ENCODE measurements at regions not wholly inside any gene's neighbourhood (a gene's known extent, or its start where the extent isn't known, plus 50 kb on each side); places are given as distances from the start of the nearest gene placed in this dataset.

DNA sequence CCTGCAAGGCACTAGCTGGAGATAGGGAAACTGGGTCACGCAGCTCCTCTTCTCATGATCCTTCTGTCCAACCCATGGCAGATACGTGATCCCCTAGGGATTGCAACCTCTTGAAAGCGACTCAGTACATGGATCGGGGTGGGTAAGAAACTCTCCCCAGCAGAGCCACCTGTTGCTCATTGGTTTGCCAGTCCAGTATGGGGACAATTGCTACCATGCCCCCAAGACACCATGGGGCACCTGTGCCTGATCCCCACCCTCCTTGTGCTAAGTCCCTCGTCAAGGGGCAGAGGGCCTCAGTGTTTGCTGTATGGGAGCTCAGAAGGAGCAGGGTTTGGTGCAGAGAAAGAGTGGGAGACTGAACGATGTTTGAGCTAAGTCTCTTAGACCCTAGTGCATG, 500.9 kb downstream of the ENC1 start:
- no peak for DNase-seq

DNA sequence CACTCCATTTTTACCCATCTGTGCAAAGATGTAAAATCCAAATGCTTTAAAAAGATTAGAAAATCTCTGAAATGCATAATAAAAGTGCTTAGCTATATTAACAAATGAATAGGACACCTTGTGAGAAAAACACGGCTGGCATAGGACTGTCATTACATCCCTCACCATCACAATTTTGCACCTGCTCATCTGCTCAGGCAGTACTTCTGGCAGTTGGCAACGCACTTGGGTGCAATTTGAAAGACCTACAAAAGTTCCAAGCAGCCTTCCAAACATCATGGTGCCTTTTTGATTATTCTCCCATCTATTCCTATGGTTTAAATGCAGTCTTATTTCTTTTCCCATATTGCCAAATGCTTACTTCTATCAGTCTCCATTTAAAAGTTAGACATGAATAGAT, 501.8 kb downstream of the ENC1 start:
- DNase-seq, result no peak

DNA sequence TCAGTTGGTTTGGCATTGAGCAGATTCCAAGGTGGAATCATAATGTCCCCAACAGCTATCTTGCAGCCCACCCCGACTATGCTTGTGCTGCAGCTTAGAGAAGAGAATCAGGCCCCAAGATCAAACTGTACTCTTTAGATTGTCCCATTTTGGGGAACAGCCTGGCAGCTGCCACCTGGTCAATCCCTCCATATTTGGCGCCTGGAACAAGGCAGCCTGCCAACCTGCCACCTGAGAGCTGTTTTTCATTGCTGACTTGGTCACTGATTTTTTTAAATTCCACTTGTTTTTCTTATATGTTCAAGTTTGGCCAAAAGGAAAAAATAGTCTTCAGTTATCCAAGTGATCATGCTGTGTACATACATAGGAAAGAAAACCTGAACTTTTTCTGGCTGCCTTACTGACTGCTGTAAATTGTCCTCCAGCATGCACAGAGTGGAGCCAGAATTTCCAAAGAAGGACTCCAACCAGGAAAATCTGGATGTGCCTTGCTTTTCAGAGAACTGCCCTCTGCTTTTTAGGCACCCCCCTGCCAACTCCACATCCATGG, 504.2 kb downstream of the ENC1 start:
- DNase-seq, result no peak

DNA sequence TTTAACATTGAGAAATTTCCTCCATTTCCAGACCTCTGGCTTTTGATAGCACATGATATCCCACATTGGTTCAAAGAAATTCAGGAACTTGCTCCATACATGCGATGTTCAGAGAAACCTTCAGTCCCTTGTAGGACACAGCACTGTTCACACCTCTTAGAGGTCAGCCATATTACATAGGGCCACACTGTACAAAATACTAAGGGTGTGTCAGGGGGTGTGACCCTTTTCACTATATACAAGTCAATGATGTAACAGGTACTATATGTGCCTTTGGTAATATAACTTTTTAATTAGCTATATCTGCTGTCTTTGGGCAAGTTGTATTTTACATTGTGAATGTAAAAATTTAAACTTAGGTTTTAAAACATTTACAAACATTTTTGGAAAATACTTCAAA, 505.5 kb downstream of the ENC1 start:
- DNase-seq, result no peak

DNA sequence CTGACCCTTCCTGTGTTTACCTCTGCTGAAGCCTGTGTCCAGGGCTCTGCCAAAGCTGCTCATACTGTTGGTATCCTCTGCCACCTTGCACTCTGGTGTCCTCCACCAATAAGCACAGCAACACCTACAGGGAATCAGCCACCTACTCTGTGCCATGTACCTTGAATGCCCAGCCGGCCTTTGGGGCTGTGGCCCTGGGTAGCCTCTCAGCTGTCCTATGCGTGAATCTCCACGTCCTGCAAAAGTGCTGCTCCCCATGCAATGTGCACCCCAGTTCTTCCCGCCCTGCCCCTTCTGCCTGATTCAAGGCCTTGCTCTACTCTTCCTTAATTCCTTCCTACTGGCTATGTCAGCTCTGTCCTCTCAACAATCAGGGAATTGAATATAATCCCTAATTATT, 506.5 kb downstream of the ARHGEF28 start:
- DNase-seq, result no peak

- DNase-seq, result no peak
Observed at GRCh38 chr5:74131250-74131649, 505.3 kb downstream of the ARHGEF28 start.

DNA sequence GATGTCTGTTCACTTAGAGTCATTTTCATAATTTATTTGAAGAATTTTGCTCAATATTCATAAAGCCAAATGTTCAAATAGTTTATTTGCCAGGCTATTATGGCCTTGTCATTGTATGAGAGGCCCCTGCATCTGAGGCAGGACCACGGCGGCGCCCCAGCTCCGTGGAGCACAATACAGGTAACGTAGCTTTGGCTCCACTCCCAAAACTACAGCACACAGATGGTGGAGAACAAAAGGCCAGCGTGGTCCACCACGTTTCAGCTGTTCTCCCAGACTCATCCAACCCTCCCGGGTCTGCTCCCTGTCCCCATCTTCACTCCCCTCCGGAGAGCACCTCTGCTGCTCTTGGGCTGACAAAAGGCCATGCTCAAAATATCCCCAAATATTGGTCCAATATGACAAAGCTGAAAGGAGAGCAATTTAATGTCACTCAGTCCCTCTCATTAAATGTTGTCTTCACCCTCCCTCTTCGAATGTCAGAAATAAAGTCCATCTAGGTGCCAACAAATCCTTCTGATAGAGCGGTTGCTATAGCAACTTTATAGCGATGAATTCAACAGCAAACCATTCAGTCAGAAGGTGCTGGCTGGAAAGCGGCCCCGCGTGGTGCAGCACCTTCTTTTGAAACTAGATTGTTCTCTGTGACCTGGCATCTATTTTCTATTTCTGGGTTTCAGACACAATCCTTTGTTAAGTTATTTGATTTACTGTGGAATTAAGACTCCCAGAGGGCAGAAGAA, 504.3 kb downstream of the ARHGEF28 start:
- DNase-seq, result peak; percentile 84

- peak; percentile 93 for DNase-seq
Observed at GRCh38 chr5:74127381-74128320, 501.7 kb downstream of the ARHGEF28 start.

- DNase-seq, result no peak
Observed at GRCh38 chr5:74126294-74126693, 500.3 kb downstream of the ARHGEF28 start.

GRCh38 chr5:74124826-74125225, 498.8 kb downstream of the ARHGEF28 start:
- no peak for DNase-seq

- DNase-seq, result peak; percentile 35
Observed at GRCh38 chr5:74123929-74124328, 497.9 kb downstream of the ARHGEF28 start.

DNA sequence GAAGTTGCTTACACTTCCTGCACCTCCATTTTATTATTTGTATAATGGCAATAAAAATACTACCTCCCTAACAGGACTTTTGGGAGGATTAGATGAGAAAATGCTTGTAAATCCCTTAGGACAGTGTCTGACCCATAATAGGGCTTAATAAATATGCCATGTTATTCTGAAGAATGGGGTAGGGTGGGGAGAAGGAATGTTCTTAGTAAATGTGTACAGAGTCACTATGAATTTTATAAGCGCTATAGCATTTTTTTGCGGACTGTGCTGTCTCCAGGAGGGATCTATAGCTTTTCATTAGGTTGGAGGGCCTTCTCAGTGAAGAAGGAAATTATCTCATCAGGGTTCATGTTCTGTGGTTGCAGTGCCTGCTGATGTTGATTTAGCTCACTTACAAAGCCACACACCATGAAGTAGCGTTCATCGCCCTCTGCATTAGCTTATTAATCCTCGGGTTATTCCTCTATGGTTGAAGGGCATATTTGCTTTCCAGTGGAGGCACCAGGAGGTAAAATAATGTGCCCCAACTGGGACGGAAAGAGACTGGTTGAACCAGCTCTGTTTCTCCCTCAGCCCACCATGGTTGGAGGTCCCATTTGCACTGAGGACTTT, 497.1 kb downstream of the ARHGEF28 start:
- DNase-seq, result no peak

DNA sequence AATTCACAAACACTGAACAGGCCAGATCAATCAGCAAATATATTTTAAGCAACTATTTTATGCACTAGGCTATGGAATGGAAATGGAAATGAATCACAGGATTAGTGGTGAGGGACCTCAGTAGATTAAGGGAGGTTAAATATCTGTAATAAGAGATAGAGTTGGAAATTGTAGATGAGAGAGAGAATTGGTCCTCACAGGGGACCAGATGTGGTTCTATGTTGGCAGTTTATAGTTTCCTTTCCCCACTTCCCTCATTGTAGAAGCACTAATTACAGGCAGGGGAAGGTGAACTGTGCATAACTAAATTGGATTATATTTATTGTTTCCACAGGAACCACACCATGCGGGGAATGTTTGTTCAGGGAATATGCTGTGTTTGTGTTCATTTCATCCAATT, 496.2 kb downstream of the ARHGEF28 start:
- DNase-seq, result peak; percentile 25

DNA sequence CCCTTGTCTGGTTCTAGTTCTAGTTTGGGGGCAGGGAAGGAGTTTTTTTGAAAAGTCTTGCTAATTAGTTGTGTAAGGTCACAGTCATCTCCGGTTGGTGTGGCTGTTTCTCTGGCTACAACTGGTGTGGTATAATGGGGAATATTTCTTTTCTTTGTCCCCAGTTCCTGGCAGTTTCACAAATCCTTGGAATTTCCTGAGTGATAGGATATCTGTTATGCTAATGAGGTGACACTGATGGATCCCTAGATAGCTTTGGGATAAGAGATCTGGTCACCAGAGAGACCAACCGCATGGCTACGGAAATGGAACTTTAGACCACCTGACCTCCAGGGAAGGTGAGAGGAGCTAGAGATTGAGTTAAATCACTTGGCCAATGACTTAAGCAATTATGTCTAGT, 494.6 kb downstream of the ARHGEF28 start:
- no peak for DNase-seq

- DNase-seq, result no peak
Observed at GRCh38 chr5:74118071-74118470, 492.1 kb downstream of the ARHGEF28 start.

GRCh38 chr5:74116984-74117383, 491.0 kb downstream of the ARHGEF28 start:
- DNase-seq, result no peak

DNA sequence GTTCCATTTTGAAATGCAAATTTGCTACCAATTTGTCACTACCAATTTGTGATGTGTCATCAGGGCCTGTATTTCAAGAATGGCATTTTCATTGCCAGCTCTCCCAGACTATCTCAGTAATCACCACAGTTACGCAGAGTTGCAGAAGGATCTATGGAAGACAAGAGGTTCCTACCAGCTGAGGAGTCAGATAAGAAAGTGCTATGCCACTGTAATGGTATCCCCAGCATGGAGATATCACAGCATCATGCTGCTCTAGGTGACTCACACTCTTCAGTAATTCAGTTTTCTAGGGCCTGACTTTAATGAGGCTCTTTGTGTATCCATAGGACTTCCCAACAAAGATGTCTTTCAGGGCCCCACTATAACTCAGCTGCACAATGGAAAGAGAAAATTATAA, 490.3 kb downstream of the ARHGEF28 start:
- DNase-seq, result no peak

- DNase-seq, result no peak
Observed at GRCh38 chr5:74113927-74114326, 487.9 kb downstream of the ARHGEF28 start.

GRCh38 chr5:74113196-74113540, 487.2 kb downstream of the ARHGEF28 start:
- no peak for DNase-seq

DNA sequence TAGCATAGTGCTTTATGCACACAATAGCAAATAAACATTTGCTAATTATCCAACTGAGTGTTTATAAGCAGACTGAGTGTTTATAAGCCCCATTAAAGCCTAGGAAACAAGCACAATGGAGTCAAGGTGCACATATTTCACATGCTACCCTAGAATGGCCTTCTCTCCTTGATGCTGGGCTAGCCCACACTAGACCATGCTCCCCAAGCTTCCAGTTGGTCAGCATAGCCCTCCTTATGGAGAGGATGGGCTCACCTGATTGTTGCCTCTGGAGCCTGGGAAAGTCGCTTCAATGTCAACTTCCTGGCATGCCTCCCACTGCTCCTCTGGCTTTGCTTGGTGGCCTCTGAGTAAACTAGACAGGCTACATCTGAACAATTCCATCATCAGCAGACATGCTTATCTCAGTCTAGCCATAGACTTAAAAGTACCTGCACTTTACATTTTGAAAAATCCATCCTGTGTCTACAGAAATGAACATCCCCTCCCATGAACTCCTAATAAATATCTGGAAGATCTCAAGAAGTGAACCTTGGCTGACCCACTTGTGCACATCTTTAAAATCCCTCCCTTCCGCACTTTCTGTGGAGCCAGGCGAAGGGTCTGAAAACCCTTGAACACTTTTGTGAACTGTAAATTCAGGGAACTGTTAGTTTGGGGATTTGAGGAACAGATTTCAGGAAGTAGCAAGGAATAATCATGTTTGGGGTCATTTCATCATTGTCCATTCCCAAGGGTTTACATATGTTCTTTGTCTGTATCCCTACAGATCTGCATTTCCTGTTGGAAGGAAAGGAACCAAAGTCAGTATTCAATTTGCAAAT, 486.6 kb downstream of the ARHGEF28 start:
- no peak for DNase-seq

DNA sequence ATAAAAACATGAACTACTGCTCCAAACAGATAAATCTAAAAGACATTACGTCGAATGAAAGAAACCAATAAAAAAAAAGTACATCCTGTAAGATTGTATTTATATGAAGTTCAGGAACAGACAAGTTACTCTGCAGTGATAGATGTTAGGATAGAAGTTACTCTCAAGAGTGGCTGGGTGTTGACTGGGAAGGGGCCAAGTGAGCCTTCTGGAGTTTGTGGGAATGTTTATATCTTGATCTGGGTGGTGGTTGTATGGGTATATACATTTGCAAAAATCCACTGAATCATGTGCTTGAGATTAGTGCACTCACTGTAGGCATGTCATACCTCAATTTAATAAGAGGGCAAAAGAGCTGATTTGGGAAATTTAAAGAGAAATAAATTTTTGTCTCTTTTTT, 485.8 kb downstream of the ARHGEF28 start:
- DNase-seq, result no peak

GRCh38 chr5:74109344-74109743, 483.3 kb downstream of the ARHGEF28 start:
- DNase-seq, result no peak

DNA sequence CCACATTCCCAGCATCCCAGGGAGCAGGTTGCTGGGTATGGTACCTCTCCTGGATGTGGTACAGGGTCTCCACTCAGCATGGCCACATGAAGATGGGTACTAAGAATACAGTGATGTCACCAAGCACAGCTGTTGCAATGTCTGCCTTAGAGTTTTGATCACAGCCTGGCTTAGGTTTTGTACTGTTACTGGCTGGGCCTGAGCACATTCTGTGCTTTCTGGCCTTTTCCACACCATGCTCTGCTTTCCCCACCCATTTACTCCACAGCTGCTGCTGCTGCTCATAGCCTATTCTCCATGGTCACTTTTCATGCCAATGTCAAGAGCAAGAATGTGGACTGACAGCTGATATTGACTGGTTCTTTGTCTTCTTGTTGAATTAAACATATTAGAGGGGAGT, 481.9 kb downstream of the ARHGEF28 start:
- no peak for DNase-seq

Measured in NCI-H1694 treated with DMSO at 0.1 percent for 48 hours (cell line).